SK-N-SH (cell line): ENCODE measurements at regions not wholly inside any gene's neighbourhood (a gene's known extent, or its start where the extent isn't known, plus 50 kb on each side); places are given as distances from the start of the nearest gene placed in this dataset.

Experiments used
- CTCF ChIP-seq: fragments of 200-600 bp; sonication (generic); IDR thresholded peaks from 2 replicates; pipeline ENCODE4 v1.6.1; 2017; ENCODE audit warnings: antibody characterized with exemption, mild to moderate bottlenecking, moderate library complexity
- EP300 ChIP-seq, 2 experiments: IDR thresholded peaks; 2 replicates each; pipeline versions ENCODE4 v1.4.0 to v1.6.1; 2012; ENCODE audit warnings: borderline replicate concordance in 1 of 2, low read depth in 1 of 2, low read length in 1 of 2
- GABPA ChIP-seq: IDR thresholded peaks from 2 replicates; pipeline ENCODE4 v1.4.0; 2012; ENCODE audit warnings: low read depth, mild to moderate bottlenecking
- GATA2 ChIP-seq: sonication (generic); formaldehyde crosslinking; IDR thresholded peaks from 2 replicates; pipeline ENCODE4 v1.5.0; 2020; ENCODE audit warnings: mild to moderate bottlenecking, missing genetic modification reagents
- MAX ChIP-seq: IDR thresholded peaks from 2 replicates; pipeline ENCODE4 v1.4.0; 2012; ENCODE audit warnings: low read depth
- MXI1 ChIP-seq: IDR thresholded peaks from 2 replicates; pipeline ENCODE4 v1.6.1; 2012; ENCODE audit warnings: mild to moderate bottlenecking, low read depth, low read length, improper control_type of control experiment
- RAD21 ChIP-seq: IDR thresholded peaks from 2 replicates; pipeline ENCODE4 v1.6.1; 2012; ENCODE audit warnings: mild to moderate bottlenecking, low read length
- REST ChIP-seq: IDR thresholded peaks from 2 replicates; pipeline ENCODE4 v1.6.1; 2012; ENCODE audit warnings: mild to moderate bottlenecking, low read depth, low read length, moderate library complexity
- SIN3A ChIP-seq: IDR thresholded peaks from 2 replicates; pipeline ENCODE4 v1.6.1; 2012; ENCODE audit warnings: low read depth, mild to moderate bottlenecking, low read length, moderate library complexity, borderline replicate concordance
- TEAD4 ChIP-seq: IDR thresholded peaks from 2 replicates; pipeline ENCODE4 v1.4.0; 2012; ENCODE audit warnings: mild to moderate bottlenecking, borderline replicate concordance; ENCODE audit not compliant: insufficient read depth
- USF2 ChIP-seq: fragments of 150-350 bp; IDR thresholded peaks from 2 replicates; pipeline ENCODE4 v1.6.1; 2017; ENCODE audit warnings: antibody characterized with exemption, low read length, low read depth, borderline replicate concordance
- YY1 ChIP-seq: IDR thresholded peaks from 2 replicates; pipeline ENCODE4 v1.4.0; 2012; ENCODE audit warnings: low read depth, mild to moderate bottlenecking
- ZBTB33 ChIP-seq: IDR thresholded peaks from 2 replicates; pipeline ENCODE4 v1.4.0; 2012; ENCODE audit warnings: low read depth, borderline replicate concordance

- no peak for TF ChIP-seq MAX
- no peak for TF ChIP-seq CTCF
- no peak for TF ChIP-seq ZBTB33
- no peak for TF ChIP-seq RAD21
- no peak for TF ChIP-seq EP300 (IDR thresholded peaks at IDR 0.05; ENCODE audit: borderline replicate concordance in 1 of 2, low read depth in 1 of 2, low read length in 1 of 2)
- TF ChIP-seq SIN3A: no peak
- TF ChIP-seq MXI1: no peak
- no peak for TF ChIP-seq USF2
- TF ChIP-seq GATA2 (CRISPR knock-in tag): no peak
- TF ChIP-seq REST: no peak
- no peak for TF ChIP-seq TEAD4
- TF ChIP-seq GABPA: no peak
- TF ChIP-seq YY1: no peak
Observed at GRCh38 chr2:78264130-78264529, 742.0 kb upstream of the LRRTM4 start.
